HEK293T (cell line): ENCODE measurements at regions not wholly inside any gene's neighbourhood (a gene's known extent, or its start where the extent isn't known, plus 50 kb on each side); places are given as distances from the start of the nearest gene placed in this dataset.

Experiments
- CTCF ChIA-PET: fragments of 350-600 bp; formaldehyde crosslinking; extraction: SDS; loops from one replicate; lab custom pipeline; 2021; ENCODE audit warnings: antibody characterized with exemption, inconsistent platforms; lab: Yijun Ruan, JAX
- POLR2A ChIA-PET: fragments of 350-600 bp; formaldehyde crosslinking; extraction: SDS; loops from one replicate; lab custom pipeline; 2020; ENCODE audit warnings: antibody characterized with exemption, inconsistent platforms; lab: Yijun Ruan, JAX
- DNase-seq: peaks from one replicate; pipeline ENCODE4 v3.0.0; 2012; ENCODE audit warnings: mixed read lengths; ENCODE audit errors: extremely low spot score
- ARNT ChIP-seq: fragments of 450-650 bp; IDR thresholded peaks from 2 replicates; pipeline ENCODE4 v1.6.1; 2017; ENCODE audit warnings: mild to moderate bottlenecking
- BHLHE40 ChIP-seq: fragments of 450-650 bp; IDR thresholded peaks from 2 replicates; pipeline ENCODE4 v1.6.1; 2016; ENCODE audit warnings: mild to moderate bottlenecking, moderate library complexity, borderline replicate concordance
- CTBP1 ChIP-seq: fragments of 450-650 bp; IDR thresholded peaks from 2 replicates; pipeline ENCODE4 v1.6.1; 2016; ENCODE audit warnings: borderline replicate concordance
- ELF4 ChIP-seq: fragments of 450-650 bp; IDR thresholded peaks from 2 replicates; pipeline ENCODE4 v1.6.1; 2017; ENCODE audit warnings: antibody characterized with exemption
- FOXA1 ChIP-seq: fragments of 450-650 bp; IDR thresholded peaks from 2 replicates; pipeline ENCODE4 v1.6.1; 2016; ENCODE audit warnings: mild to moderate bottlenecking
- FOXK2 ChIP-seq: fragments of 450-650 bp; IDR thresholded peaks from 2 replicates; pipeline ENCODE4 v1.6.1; 2016; ENCODE audit warnings: mild to moderate bottlenecking
- FOXM1 ChIP-seq: fragments of 450-650 bp; IDR thresholded peaks from 2 replicates; pipeline ENCODE4 v1.6.1; 2017; ENCODE audit warnings: mild to moderate bottlenecking, borderline replicate concordance
- HDGF ChIP-seq: fragments of 450-650 bp; IDR thresholded peaks from 2 replicates; pipeline ENCODE4 v1.6.1; 2017; ENCODE audit warnings: antibody characterized with exemption, borderline replicate concordance
- L3MBTL2 ChIP-seq: fragments of 450-650 bp; conservative IDR thresholded peaks from 2 replicates; pipeline ENCODE4 v1.6.1; 2016; ENCODE audit warnings: mild to moderate bottlenecking
- LEF1 ChIP-seq: fragments of 450-650 bp; IDR thresholded peaks from 2 replicates; pipeline ENCODE4 v1.6.1; 2017; ENCODE audit warnings: mild to moderate bottlenecking, borderline replicate concordance
- NFRKB ChIP-seq: fragments of 450-650 bp; IDR thresholded peaks from 2 replicates; pipeline ENCODE4 v1.6.1; 2016; ENCODE audit warnings: mild to moderate bottlenecking, moderate library complexity
- PKNOX1 ChIP-seq: fragments of 450-650 bp; IDR thresholded peaks from 2 replicates; pipeline ENCODE4 v1.6.1; 2016
- SP1 ChIP-seq: fragments of 450-650 bp; IDR thresholded peaks from 2 replicates; pipeline ENCODE4 v1.6.1; 2017
- SUZ12 ChIP-seq: fragments of 450-650 bp; IDR thresholded peaks from 2 replicates; pipeline ENCODE4 v1.6.1; 2016; ENCODE audit warnings: mild to moderate bottlenecking
- TARDBP ChIP-seq: fragments of 450-650 bp; IDR thresholded peaks from 2 replicates; pipeline ENCODE4 v1.6.1; 2016
- ZNF384 ChIP-seq: fragments of 450-650 bp; IDR thresholded peaks from 2 replicates; pipeline ENCODE4 v1.6.1; 2016

GRCh38 chr20:57993716-57994431 is 234.6 kb downstream of the ANKRD60 start:
- CTCF ChIA-PET, result no interaction called here
- POLR2A ChIA-PET, result no interaction called here

DNA sequence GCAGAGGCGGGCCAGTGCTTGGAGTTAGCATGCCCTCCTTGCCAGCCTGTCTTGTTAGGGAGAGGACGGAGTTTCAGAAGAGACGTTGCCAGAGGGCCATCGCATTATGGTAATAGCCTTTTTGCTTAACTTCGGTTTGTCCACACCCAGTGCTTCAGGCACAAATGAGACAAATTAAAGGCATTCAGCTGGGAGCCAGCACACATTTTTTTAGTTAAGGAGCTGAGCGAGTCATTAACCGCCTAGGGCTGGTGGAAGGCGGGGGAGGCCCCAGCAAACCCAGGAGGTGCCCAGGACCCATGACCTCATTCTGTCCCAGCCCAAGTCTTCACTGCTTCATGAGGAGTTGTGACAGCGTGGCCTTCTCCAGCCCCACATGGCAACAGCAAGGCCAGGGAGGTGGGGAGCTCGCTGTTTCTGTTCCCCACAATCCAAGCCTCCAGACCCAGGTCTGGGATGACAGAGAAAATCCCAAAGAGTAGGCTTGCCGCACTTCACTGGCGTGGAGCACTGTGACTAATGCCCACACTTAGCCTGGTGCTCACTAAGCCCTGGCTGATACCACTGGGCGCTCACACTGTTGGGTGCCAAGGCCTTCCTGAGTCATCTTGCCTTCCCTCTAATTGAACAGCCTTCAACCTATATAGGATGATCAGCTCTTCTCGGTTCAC is 237.1 kb downstream of the ANKRD60 start:
- no peak for DNase-seq
- TF ChIP-seq HDGF (no peak), SP1 (no peak), ZNF384 (no peak), PKNOX1 (no peak), SUZ12 (no peak), NFRKB (no peak), ELF4 (no peak), LEF1 (no peak), BHLHE40 (no peak), FOXA1 (no peak)
- CTCF ChIA-PET, result no interaction called here
- POLR2A ChIA-PET, result no interaction called here

More at GRCh38 chr20:57993716-57994431, 234.6 kb downstream of the ANKRD60 start:
- no peak for DNase-seq
- TF ChIP-seq ZNF384 (no peak), NFRKB (no peak), FOXM1 (no peak), SP1 (no peak), LEF1 (no peak), FOXA1 (no peak), PKNOX1 (no peak)

DNA sequence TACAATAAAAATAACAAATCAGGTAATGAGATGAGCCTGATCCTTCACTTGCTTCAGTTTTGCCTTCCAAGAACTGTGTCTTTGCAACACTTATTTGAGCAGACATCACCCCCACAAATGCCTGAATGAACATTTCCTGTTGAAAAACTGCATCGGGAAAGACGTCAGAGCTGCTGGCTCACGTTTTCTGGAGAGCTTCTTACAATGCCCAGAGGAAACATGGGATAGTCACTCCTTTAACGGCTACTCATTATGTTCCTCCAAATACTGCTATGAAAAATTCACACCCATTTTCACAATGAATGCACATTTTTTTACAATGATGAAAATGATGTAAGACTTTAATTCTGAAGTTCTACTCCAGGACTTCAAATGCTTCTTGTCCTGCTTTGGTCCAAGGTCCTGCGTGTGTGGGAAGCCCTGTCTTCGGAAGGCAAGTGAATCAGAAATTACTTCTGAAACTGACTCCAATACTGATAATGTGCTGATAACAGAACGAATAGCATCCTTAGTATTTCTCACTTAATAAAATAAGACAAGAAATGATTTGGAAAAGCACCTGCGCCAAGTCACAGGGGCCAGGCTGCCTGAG is 238.0 kb downstream of the ANKRD60 start:
- DNase-seq, result no peak
- POLR2A ChIA-PET, result no interaction called here
- CTCF ChIA-PET, result no interaction called here
- TF ChIP-seq FOXM1 (no peak), BHLHE40 (no peak), NFRKB (no peak), PKNOX1 (no peak), TARDBP (no peak), SUZ12 (no peak)

DNA sequence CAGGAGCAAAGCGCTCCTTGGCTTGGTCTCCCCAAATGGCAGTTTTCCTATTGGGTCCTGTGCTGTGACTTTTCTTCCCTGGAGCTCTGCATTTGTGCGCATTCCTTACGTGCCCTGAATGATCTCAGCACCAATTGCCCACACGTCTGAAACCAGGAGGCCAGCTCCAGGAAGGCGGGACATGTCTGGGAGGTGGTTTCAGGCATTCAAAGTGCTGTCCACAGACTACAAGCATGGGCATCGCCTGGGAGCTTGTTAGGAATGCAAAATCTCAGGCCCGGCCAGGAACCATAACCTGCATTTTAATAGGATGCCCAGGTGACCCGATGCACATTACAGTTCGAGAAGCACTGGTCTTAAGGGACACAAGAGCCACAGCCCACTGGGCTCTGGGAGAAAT is 239.6 kb downstream of the ANKRD60 start:
- CTCF ChIA-PET, result no interaction called here

DNA sequence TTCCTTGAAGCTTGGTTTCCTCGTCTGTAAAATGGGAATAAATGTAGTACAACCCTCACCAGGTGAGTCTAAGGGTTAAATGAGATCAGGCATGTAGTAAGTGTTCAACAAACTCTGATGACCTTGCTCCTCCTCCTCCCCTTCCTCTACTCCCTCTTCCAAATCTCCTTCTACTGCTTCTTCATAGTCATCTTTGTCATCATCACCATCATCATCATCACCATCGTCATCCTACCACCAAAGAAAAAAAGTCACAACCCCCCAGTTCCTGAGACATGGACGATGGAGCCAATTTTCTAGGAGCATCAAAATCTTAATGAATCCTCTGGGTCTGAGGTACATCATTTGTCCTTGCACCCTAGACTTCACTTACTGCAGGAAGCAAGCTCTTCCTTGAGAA is 240.0 kb downstream of the ANKRD60 start:
- CTCF ChIA-PET, result no interaction called here

More for the DNA sequence above, 239.6 kb downstream of the ANKRD60 start:
- POLR2A ChIA-PET, result no interaction called here
- no peak for TF ChIP-seq L3MBTL2
- TF ChIP-seq SUZ12, result no peak
- TF ChIP-seq FOXM1, result no peak
- TF ChIP-seq TARDBP, result no peak
- no peak for TF ChIP-seq HDGF
- TF ChIP-seq FOXA1, result no peak
- TF ChIP-seq CTBP1, result no peak
- no peak for TF ChIP-seq LEF1
- no peak for TF ChIP-seq FOXK2
- TF ChIP-seq SP1, result no peak
- no peak for TF ChIP-seq ZNF384
- TF ChIP-seq ARNT, result no peak
- no peak for TF ChIP-seq NFRKB
- TF ChIP-seq PKNOX1, result no peak
- TF ChIP-seq BHLHE40, result no peak
- TF ChIP-seq ELF4, result no peak
- no peak for DNase-seq

GRCh38 chr20:57987659-57988058 is 240.8 kb downstream of the ANKRD60 start:
- DNase-seq, result no peak
- TF ChIP-seq BHLHE40 (no peak), PKNOX1 (no peak), FOXM1 (no peak), FOXK2 (no peak), FOXA1 (no peak), L3MBTL2 (no peak), NFRKB (no peak), LEF1 (no peak), CTBP1 (no peak), HDGF (no peak), ZNF384 (no peak), ARNT (no peak), TARDBP (no peak)
- POLR2A ChIA-PET, result no interaction called here
- CTCF ChIA-PET, result no interaction called here

More for the DNA sequence above, 240.0 kb downstream of the ANKRD60 start:
- no peak for DNase-seq
- TF ChIP-seq FOXM1, result no peak
- POLR2A ChIA-PET, result no interaction called here
